GM18502 (cell line): ENCODE measurements at regions not wholly inside any gene's neighbourhood (a gene's known extent, or its start where the extent isn't known, plus 50 kb on each side); places are given as distances from the start of the nearest gene placed in this dataset.
"Not testable (repeated sequence)": the region's sequence is repeated elsewhere in the genome, so short reads cannot be mapped to it uniquely, and the experiment has no call there.

ENCODE experiments used
- ATAC-seq: cut with Tn5 transposase; IDR thresholded peaks from one replicate; pipeline ENCODE4 v1.9.1; 2021; ENCODE audit warnings: mild to moderate bottlenecking; ENCODE audit not compliant: unreplicated experiment, poor library complexity

DNA sequence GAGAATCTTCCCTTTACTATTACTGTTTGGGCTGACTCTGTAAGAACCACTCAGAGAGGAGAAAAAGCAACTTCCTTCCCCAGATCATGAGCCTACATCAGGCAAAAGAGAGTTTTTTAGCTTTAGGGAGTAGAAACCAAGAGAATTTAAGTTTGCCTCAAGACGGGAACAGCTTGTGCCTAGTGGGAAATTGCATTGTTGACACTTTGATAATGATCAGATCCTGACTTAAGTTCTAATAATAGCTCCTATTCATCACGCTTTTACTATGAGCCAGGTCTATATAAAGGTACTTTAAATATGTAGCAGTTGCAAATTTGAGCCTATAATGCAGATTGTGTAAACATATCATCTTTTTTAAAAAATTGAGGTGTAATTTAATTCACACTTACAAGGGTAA lies 298.2 kb downstream of the MAN2A1 start:
- ATAC-seq, result no peak

DNA sequence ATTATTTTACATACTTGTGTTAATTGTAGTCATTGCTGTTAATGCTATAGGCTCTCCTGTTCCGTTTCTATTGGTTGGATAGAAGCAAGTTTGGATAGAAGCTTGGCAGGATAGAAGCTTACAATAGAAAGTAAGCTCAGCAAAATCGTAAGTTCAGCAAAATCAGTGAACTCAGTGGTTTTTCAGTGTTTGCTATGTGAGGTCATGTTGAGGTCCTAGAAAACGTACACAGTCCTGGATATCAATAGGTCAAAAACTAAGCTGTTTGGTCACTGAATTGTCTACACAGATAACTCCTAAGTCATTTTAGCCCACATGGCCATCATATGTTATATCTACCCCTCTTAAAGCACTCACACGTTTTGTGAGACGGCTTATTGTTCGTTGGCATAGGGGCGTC lies 299.4 kb downstream of the MAN2A1 start:
- no peak for ATAC-seq

DNA sequence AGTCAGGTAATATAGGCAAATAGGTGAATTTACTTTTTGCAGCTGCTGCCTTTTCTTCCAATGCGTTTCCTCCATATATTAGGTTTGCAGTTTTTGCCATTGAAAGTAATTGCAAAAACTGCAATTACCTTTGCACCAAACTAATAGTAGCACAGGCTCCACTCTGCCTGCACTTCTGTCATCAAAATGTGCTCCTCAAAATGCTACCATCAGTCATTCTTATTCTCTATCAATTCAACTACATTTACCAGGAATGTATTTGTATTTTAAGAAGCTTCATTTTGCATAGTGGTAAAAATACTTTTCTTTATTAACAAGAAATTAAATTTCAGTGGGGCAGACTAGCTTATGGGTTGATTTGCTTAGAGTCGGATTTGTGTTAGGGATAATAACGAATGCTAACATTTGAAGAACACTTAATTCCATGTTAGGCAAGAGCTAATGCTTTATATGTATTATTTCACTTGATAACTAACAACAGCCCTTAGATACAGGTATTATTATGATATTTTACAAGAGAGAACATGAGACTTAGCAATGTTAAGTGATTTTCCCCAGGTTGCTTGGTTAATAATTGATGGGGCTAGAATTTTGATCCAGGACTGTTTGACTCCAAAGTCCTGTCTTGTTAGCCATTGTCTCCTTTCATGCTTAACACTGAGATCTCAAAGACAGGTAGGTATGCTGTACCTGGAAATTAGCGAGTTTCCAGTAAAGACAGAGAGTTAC lies 300.4 kb downstream of the MAN2A1 start:
- ATAC-seq, result no peak

DNA sequence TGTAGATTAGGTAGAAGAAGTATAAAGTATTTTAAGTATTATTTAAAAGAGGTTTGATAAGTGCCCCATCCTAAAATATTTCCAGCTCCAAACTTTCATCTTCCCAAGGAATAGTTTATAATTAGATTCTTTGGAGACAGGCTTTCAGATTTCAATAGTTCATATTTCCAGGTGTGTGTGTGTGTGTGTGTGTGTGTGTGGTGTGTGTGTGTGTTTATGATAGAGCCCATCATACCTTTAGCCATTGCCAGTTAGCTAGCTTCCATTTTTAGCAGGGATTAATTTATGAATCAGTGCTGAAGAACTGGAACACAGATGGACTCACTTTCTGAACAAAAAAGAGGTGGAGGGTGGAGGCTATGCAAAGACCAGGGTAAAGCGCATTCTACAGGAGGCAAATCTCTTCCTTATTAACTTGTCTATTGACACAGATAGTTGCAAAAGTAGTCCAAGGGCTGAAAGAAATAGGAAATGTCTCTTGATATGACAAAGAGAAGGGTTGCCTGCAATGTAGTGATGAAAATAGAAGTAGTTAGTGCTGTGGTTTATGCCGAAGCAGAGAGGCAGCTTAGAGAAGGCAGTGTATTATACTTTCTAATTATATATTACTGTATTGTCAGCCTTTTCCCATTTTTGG lies 301.1 kb downstream of the MAN2A1 start:
- ATAC-seq, result no peak

DNA sequence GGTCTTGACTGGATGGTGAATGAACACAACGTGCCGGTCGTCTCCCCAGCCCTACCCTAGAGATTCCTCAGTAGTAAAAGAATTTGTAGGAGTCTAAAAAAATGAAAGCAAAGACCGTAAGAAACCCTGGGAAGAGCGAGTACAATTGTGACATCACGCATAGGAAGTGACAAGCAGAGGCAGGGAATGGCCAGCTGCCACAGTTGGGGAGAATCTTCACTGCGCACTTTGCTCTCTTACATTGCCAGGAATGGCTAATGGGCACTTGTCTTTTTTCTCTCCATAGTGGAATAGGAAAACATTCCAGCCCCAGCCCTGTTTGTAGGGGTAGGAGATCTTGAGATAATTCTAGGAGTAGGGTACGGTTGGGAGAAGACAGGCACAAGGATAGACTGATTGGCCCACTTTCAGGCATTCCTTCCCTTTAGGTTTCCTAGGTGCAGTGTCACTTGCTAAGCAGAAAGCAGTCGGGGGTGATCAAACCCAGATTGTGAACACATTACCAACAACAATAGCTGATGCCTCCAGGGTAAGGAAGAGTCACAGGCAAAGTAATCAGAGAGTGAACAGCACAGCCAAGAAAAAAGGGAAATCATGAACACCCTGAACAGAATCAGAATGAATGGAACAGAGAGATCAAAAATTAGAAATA lies 302.7 kb downstream of the MAN2A1 start:
- no peak for ATAC-seq

DNA sequence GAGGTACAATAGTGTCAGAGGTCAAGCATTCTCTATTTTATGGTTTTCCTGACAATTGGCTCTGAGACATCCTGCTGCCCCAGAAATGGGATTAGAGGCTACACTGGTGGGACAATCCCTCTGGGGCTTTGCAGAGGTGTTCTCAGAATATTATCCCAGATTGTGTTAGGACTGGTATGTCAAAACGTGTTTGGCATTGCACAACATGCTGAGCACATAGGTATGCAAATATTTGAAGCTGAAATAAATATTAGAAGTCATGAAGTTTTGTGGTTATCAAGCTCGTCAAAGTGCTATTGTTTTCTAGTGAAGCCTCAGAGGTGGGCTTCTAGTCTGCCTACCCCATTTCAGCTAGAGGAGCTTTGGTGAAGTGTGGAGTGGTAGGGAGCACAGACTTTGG lies 304.4 kb downstream of the MAN2A1 start:
- ATAC-seq, result no peak

DNA sequence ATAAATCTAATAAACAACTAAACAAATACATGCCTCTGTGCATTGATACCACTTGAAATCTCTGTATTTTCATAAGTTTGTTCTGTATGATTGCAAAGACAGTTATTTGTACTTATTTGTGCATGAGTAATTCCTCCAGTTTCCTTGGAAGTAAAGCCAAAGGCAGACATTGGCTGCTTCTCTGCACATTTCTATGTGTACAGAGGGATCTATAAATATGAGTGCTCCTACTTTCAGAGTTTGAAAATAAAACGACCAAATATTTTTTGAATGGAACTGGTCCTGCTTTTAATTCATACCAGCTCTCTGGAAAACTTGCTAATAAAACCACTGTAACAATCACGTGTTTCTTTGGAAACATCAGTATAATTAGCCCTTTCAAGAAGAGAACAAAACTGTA lies 306.5 kb downstream of the MAN2A1 start:
- no peak for ATAC-seq

DNA sequence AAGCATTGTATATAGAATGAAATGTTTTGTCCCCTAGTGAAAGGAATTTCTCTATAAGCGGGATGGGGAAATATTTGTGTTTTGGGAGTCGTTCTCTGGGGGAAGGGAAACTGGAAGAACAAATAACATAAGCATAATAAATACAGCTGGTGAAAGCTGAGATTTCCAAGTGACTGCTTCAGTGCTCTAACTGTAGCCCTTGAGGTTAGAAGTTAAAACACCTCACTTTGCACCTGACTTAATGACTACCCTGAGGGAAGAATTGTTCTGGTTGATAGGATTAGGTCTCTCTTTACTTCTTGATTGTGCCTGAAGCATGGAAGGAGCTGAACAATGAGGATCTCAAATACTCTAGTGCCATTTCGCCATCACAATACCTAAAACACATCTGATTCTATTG lies 307.4 kb downstream of the MAN2A1 start:
- ATAC-seq, result no peak

DNA sequence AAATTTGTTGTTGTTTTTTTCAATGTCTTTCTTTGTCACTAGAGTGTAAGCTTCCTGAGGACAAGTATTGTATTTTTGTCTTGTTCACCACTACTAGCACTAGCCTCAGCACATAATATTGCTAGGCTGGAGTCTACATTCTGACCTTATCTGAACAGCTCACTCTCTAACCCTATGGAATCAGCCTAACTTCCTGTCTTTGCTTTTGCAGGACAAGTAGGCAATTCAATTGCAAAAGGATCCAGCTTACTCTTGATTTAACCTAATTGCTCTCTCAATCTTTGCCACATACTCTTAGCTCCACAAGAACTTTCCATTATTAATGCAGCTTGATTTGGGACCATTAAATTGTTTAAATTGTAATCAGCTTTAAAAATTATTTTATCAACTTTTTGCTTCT lies 308.5 kb downstream of the MAN2A1 start:
- no peak for ATAC-seq

DNA sequence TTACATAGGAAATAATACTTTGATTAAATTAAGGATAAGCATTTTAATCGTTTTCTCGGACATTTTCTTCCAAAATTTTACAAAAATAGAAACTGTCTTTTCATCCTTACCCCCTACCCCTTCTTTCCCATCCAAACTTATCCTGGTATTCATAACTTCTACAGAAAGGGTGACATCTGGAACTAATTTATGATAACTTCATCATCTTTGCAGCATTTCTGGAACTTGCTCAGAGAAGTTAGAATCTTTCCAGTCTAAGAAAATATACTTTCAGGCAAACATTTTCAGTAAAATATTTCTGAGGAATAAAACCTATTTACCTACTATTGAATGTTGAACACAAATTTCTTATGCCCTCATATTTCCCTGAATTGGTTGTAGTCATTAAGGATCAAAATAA lies 309.0 kb downstream of the MAN2A1 start:
- no peak for ATAC-seq

DNA sequence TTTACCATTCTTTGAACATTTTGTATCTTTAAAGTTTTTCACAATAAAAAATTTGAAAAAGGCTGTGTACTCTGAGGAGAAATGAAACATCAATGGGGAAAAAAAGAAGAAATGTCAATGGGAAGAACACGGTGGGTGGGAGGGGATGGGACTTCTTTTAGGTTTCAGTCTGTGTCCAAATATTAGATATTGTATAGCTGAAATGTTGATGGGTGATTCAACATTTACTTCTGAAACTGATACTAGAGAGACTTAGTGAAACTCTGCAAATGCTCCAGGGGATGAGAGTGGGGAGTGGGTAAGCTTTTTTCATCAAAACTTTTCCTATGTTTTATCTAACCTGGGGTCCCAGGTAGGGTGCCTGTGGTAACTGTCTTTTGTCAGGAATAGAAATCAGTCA lies 311.9 kb downstream of the MAN2A1 start:
- ATAC-seq, result no peak

DNA sequence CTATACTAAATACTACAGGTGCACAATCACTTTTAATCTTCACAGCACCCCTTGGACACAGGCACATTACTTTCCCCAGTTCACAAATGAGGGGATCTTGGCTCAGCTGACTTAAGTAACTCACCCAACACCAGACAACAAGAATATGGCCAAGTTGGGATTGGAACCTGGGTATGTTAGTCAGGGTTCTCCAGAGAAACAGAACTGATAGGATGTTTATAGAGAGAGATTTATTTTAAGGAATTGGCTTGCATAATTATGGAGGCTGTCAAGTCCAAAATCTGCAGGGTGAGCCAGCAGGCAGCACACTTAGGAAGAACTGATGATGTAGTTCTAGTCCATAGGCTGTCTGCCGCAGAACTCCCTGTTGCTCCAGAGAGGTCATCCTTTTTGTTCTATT lies 312.9 kb downstream of the MAN2A1 start:
- no peak for ATAC-seq

DNA sequence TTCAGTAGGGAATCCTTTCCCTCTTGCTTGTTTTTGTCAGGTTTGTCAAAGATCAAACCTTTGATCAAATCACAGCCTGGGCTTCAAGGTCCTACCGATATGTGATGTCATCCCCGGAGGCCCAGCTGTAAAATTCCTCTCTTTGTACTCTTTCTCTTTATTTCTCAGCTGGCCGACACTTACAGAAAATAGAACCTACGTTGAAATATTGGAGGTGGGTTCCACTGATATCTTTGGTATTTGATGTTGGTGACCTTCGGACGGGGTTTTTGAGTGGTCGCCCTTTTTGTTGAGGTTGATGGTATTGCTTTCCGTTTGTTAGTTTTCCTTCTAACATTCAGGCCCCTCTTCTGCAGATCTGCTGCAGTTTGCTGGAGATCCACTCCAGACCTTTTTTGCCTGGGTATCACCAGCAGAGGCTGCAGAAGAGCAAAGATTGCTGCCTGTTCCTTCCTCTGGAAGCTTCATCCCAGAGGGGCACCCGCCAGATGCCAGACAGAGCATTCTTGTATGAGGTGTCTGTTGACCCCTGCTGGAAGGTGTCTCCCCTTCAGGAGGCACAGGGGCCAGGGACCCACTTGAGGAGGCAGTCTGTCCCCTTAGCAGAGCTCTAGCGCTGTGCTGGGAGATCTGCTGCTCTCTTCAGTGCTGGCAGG lies 316.3 kb downstream of the MAN2A1 start:
- ATAC-seq, result not testable (repeated sequence)

DNA sequence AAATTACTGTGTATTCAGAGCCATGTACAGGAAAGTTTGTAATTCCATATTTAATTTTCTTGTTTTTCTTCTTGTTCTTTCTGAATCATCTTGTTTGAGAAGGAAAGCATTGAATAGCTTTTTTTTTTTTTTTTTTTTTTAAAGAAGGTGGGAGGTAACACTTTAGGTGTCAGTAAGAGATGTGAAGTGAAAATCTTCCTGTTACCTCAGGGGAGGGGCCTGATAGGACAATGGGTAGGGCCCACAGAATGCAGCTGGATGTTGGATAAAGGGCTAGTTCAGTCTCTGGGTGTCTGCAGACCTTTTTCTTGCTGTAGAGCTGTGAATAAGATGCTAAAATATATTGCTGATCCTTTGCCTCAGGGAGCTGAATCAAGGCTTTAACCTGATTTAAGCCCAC lies 317.4 kb downstream of the MAN2A1 start:
- no peak for ATAC-seq

DNA sequence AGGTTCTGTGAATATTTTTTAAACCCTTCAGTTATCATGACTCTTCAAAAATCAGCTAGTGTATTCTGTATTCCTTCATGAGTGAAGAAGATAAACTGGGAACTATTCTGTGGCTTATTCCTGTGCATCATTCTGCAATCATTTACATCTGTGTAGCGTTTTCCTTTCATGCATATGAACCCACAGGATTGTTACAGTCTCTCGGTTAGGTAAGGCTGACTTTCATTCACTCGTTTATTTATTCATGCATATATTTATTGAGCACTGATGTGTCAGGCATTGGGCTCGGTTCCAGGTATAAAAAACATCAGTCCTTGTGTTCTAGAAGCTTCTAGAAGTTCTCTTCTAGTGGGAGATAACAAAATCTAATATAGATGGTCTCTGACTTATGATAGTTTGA lies 318.4 kb downstream of the MAN2A1 start:
- no peak for ATAC-seq

DNA sequence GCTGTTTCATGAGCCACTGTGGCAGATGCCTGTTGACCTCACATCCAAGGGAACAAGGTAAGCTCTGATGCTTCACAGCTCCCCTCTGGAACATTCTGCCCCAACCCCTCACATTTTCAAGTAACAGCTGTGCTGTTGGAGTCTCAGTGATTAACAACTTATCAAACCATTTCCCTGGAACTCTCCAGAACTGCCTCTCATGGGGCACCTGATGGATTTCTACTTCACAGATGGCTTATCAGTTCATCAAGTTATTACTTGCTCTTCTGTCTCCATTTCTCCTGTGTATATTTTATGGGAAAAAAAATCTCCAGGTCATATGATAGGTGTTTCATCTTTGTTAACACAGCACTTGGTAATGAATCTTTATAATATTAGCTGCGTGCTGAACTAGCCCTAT lies 322.4 kb downstream of the MAN2A1 start:
- ATAC-seq, result no peak

DNA sequence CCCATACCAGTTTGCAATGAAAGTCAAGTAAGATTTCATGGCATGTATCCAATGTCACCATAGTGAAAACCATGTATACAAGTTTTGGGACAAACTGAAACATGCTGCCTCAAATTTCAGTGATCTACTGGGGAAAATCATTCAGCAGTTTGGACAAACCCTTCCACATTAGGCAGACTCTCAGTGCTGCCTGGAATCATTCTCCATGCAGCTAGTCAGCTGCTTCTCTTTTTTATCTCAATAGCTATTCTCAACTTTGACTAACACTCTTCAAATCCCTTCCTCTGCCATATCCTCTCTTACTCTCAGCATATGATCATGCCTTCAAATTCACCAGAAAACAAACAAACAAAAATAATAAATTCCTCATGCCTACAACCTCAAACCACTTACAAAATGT lies 323.3 kb downstream of the MAN2A1 start:
- ATAC-seq, result no peak

DNA sequence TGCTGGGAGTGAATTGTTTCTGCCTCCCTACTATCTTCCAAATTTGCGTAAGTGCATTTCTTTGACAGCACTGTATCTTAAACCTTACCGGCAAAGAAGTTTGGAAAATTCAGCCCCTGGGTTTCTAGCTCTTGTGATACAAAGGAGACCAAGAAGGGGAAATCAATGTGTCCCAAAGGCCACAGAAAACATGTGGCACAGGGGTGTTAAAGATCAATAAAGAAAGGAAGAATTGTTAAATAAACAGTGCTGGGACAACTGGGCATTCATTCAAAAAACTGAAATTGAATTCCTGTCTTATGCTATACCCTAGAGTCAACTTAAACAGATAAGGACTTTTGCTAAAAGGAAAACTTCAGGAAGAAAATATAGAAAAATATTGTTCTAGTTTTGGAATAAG lies 328.1 kb downstream of the MAN2A1 start:
- ATAC-seq, result no peak

DNA sequence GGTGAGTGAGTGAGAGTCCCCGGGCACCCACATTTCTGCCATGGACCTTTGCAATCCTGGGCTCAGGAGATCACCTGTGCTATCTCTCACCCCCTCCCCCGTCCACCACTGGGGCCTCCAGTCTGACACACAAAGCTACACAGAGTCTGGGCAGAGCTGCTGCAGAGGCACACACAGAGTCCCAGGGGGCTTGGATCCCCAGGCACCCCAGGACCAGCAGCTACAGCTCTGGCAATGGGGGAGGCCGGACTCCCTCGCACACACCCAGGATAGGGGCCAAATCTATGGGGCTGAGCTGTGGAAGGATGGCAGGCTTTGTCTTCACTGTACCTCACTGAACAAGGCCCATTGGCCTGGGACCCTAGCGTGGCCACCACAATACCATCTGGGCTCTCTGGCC lies 328.8 kb downstream of the MAN2A1 start:
- ATAC-seq, result no peak

DNA sequence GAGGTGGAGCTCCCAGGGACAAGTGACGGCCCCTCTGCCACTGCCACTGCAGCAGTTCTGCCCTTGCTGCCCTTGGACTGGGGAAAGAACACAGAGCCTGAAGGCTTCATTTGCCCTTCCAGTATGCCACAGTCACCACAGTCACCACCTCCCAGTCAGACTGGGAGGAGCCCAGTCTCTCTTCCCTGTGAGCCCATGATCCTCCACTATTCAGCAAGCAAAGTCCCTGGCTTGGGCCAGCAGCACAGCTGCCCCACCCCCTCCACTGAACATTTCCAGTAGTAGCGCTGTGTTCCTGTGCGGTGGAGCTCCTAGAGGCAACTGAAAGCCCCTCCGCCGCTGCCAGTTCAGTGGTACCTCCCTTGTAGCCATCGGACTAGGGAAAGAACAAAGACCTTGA lies 329.4 kb downstream of the MAN2A1 start:
- no peak for ATAC-seq

DNA sequence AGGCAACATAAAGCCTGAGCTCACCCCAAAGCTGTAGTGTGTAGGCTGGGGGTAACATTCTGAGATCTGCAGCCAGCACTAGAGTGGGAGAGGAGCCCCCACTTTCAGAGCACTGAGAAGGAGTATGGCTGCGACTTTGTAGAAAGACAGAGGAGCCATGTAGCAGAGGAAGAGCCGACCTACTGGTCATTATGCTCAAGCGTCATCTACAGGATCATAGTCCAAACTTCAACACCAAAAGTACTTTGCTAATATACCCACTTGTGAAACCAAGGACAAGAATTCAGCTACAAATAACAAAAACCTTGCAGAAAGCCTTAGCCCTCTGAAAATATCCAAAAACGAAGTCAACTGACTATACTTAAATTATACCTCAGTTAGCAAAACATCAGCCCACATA lies 330.1 kb downstream of the MAN2A1 start:
- ATAC-seq, result no peak
